NCI-H2107 (cell line): ENCODE measurements at regions not wholly inside any gene's neighbourhood (a gene's known extent, or its start where the extent isn't known, plus 50 kb on each side); places are given as distances from the start of the nearest gene placed in this dataset.

ENCODE experiments used
- DNase-seq: peaks from one replicate; lab custom pipeline; 2025; lab: John Stamatoyannopoulos, UW

DNA sequence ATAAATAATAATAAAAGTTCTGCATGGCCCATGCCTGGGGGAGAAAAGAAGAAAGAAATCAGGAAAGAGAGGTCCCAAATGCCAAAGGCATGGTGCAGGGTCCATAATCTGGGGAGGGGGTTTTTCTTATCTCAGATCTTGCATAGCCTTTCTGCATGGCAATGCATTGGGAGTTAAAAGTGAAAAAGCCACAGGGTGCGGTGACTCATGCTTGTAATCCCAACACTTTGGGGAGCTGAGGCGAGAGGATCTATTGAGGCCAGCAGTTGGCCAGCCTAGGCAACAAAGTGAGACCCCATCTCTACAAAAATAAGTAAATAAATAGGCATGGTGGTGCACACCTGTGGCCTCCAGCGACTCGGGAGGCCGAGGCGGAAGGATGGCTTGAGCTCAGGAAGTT lies 76.8 kb upstream of the GATA2 start:
- DNase-seq = no peak

DNA sequence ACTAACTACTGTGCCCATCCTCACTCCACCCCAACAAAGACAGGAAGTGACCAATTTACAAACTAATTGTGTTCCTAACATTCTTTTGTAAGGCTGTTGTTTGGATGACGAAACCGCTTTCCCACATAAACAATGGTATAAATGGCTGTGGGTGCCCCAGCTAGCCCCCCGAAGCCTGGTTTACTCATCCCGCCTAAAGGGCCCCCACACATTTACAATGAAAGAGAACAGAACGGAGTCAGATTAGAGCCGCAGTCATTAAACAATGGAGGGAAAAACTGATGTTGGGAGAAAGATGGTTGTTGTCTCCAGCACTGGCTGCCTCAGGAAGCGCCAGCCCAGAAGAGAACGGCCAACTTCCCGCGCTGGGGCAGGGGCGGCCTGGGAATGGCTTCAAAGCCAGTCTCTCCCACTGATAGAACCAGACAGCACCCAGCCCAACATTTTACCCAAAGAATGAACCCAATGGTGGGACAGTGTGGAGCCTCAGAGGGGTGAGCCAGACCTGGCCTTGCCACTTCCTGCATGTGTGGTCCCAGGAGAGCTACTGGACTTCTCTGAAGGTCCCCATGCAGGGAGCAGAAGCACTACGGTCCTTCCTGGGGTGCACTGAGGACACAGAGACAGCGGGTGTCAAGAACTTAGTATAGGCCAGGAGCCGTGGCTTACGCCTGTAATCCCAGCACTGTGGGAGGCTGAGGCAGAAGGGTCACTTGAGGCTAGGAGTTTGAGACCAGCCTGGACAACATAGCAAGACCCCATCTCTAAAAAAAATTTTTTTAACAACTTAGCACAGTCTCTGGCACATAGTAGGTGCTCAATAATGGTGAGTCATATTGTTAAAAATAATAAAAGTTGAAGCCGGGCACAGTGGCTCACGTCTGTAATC lies 75.8 kb upstream of the GATA2 start:
- no peak for DNase-seq

DNA sequence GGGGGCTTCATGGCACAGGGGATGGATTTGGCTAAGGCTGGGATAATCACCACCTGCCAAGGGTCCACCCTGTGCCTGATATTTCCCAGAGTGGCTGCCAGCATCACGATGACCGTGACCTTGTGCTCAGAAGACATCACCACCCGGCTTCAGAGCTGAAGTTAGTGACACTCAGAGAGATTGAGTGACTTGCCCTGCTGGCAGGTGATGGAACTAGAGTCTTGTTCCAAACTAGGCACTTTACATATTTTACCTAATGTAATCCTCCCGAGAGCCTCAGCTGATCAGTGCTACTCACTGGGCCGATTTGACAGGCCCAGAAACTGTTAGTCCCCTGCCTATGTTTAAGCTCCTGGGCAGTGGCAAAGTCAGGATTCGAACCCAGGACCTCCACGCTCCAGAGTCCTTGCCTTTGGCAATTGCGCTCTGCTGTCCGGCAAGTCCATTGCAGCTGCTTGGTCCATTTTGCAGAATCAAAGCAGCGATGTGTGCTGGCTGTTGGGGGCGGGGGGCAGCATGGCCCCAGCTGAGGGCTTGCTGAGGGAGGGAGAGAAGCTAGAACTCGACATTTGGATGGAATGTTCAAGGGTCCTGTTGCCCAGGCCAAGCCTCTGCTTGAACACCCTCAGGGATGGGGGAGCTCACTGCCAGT lies 74.8 kb upstream of the GATA2 start:
- no peak for DNase-seq

DNA sequence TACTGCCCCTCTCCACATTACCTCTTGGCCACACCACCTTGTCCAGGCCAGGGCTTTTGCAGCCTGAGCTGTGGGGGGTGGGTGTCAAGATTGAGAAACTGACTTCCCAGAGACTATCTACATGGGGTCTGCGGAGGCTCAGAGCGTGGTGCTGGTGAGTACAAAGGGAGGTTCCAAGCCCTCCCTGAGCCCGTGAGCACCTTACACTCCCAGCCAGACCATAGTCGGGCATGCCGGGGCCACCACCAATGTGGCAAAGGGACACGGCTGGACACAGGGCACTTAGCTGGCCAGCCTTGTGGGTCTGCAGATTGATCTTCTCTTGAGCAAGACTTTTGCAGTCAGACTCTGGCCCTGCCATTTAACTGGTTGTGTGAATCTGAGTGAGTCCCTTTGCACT lies 74.1 kb upstream of the GATA2 start:
- DNase-seq = no peak

DNA sequence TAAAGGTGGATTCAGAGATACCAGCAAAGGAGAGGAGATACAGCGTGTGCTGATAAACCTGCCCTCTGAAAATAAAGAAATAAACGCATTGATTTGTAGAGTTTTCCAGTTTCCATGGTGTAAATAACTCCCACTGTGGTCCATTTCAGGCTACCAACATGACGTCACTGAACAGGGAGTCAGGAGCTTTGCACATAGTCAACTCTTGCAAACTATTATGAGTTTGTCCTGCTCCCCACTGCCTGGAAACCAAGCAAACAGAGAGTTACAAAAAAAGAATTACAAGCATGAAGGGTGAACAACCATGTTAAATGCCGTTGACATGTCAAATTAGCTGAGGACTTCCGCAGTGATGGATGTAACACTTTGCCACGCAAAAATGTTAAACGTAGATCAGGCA lies 70.4 kb upstream of the GATA2 start:
- no peak for DNase-seq

DNA sequence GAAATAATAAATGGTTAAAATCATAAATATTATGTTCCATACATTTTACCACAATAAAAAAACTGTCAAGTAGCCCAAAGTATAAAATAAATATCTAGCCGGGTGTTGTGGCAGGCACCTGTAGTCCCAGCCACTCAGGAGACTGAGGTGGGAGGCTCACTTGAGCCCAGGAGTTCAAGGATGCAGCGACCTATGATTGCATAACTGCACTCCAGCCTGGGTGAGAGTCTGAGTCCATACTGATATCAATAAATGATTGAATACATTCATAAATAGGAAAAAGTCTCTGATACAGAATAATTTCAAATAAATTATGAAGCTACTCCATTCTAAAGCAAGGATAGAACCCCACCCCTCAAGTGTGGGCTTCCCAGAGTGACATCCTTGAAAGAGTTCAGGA lies 68.5 kb upstream of the GATA2 start:
- no peak for DNase-seq

DNA sequence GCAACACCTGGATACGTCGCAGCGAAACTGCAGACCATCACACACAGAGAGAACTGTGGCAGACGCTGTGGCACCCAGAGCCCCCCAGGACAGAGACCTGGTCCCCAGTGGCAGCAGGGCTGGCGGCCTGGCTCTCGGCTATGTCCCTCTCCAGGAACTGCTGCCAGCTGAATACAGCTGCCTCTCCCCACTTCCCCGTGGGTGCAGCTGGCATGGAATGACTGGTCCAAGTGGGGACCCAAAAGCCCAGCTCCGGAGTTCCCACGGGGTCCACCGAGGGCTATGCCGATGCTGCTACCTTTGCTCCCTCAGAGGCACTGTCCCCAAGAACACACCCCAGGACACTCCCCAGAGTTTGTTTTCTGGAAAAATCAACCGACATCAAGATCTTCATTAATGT lies 67.8 kb upstream of the GATA2 start:
- DNase-seq = no peak

DNA sequence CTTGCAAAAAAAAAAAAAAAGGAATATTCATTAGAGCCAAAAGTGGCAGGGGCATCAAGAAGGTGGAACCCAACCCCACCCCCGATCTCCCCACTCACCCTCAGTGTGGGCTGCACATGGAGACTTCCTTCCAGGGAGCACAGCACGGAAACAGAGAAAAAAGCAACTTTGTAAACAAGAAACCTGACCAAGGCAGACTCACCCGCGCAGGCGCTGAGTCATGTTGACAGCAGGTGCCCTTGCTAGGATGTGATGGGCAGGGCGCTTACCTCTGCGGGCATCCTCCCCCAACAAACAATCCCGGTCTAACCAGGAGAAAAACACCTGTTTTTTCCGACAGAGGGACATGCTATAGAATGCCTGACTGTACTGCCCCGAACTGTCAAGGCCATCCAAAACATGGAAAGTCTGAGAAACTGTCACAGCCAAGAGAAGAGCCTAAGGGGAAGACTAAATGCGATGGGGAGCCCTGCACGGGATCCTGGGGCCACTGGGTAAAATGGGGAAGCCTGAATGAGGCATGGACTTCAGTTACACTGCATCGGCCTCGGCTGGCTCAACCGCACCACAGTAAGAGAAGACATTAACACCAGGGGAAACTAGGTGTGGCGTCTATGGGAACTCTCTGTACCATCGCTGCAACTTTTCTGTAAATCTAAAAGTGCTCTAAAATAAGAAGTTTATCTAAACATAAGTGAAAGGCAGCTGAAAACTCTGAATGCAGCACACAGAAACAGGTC lies 66.7 kb upstream of the GATA2 start:
- DNase-seq = peak; percentile 42

DNA sequence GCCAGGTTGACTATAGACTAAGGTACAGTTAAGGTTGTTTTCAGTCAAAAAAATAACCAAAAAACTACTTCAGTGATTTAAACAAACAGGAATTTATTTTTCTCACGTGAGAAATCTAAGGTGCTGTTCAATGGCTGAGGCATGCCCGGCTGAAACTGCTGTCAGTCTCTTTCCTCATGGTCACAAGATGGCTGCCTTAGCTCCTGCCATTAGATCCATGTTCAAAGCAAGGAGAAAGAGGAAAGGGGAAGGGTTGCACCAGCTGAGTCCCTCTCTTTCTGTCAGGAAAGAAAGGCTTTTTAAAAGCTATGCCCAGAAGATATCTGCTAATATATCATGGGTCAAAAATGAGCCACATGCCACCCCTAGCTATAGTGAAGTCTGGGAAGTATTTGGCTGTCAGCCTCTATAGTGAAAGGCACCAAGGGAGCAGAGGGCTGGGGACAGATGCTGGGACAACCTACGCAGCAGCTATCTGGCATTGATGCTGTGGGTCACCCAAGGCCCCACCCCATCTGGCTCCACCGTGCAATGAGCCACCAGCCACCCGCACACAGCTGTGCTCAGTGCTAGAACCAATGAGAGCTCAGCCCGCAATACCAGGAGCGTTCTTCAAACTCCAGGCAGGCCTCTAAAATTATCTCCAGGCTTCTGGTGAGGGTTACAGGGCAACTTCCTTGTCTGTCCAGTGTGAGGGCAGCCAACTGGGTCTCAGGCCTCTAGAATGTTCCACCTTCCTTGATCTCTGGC lies 64.7 kb upstream of the GATA2 start:
- no peak for DNase-seq

DNA sequence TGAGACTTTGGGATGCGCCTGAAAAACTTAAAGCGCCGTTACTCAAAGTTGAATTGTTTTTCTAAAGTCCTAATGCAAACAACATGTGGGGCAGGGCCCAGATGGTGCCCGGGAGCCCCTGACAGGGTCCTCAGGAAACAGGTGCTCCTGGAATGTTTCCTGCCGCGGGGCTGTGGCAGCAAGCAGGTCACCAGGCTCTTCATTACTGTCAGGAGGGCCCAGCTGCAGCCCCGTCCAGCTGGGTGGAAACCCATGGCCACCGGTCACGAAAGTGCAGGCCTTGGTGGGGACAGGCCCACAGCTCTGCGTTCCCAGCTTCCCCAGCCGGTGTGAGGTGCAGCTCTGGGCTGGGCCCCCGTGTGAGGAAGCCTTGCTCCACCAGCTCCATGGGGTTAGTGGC lies 63.9 kb upstream of the GATA2 start:
- no peak for DNase-seq

DNA sequence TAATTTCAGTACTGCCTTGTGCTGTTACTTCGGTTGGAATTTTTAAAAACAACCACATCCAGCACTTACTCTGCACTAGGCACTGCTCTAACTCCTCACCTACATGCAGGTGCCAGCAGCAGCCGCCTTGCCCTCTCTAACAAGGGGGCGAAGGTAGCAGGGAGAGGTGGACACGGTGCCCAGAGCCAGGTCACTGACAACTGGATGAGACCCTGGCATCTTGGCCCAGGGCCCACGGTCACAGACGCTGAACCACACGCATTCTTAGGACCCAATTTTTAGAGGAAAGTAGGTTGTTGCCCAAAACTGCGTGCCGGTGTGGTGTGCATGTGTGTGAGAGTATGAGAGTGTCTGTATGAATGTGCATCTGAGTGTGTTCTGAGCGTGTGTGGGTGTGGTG lies 63.4 kb upstream of the GATA2 start:
- DNase-seq = no peak

DNA sequence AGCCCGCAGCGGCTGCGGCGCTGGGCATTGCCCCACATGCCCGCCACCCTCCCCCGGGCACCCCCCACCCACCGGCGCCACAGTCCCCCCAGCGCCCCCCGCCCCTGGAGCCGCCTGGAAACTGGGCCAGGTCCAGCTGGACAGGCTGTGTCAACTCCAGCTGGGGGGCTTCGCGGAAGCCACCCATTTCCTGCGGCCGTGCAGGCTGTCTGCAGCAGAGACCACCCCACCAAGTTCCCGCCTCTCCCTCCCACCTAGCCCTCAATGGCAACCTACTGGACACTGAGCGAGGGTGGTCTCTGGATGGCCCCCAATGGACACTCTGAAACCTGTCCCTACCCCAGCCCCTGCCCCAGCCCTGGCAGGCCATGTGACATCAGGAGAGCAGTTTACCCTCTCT lies 62.8 kb upstream of the GATA2 start:
- DNase-seq = no peak

DNA sequence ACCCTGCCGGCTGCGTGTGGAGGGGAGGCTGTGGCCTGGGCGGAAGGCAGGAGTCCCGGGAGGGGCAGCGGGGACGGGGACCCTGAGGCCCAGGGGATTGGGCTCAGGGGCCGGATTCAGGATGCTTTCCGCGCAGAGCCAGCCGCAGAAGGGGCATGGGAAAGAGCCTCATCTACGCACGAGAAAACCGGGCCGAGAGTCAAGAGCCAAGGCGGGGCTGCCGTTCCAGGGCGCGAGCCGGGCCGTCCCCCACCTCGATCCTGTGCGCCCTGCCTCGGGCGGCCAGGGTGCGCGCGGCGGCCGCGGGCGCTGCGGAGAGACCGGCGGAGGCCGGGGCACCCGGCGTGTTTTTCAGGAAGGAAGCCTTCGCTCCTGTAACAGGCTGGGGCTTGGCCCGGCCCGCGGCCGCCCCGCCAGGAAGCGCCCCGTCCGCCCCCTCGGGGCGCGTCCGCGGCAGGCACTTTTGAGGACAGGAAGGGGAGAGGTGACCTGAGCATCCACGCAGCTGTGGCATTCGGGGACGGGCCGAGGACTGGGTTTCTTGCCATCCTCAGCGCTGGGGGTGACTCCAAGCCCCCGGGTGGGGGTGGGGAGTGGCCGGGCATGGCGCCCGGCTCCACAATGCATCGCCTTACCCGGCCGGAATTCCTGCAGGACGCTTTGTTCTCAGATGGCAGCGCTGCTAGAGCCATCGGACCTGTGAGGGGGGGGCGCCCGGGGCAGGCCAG lies 62.3 kb upstream of the GATA2 start:
- DNase-seq = no peak

DNA sequence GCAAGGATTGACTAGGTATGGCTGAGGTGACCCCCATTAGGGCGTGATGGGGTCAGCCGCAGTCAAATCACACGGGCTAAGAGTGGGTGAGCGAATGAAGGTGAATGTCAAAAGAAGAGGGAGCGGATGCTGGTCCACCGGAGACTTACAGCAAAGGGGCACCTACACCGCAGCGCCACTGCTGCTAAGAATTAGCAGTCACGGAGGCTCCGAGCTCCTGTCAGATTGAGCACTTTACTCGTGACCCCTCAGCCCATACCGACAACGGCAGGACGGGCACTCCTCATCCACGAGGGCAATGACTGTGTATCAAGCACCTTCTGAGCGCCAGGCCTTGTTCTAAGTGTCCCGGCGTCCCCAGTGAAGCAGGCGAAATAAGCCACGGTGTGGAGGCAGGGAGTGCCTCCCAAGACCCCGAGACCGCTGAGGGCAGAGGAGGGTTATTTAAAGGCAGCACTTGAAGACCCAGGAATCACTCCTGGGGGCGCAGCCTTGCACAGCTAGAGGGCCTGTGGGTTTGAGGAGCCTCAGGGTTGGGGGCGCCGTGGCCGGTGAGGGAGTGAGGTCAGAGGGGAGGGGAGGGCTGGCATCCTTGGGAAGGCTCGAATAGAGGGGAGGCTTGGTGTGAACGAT lies 61.6 kb upstream of the GATA2 start:
- DNase-seq = no peak

DNA sequence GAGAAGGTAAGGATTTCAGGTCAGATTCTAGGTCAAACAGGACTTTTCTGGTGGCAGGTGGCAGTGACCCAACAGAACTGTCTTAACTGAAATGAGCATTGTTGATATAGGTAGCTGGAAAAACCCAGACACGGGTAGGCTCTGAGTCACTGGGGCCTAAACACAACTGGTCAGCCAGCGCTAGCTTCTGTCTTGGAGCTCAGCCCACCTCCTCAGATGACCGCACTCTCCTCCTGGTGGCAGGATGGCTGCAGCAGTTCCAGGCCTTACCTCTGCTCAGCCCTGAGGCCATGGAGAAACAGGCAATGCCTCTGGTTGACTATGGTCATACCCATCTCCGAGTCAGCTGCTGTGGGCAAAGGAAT lies 61.1 kb upstream of the GATA2 start:
- no peak for DNase-seq

DNA sequence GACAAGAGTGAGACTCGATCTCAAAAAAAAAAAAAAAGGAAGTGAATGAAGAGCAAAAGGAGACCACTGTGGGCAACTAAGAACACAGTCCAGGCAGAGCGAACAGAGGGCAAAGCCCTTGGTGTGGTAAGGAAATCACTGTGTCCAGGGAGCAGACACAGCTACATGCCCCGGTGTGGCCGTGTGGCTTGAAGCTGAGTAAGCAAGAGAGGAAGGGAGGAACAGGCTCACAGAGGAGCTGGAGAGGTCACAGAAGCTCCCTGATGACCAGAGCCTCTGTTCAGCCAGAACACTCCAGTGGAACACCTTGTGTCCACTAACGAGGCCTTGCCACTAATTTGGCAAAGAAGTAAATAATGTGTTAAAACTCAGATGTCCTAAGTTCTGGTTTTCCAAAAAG lies 60.6 kb upstream of the GATA2 start:
- no peak for DNase-seq

DNA sequence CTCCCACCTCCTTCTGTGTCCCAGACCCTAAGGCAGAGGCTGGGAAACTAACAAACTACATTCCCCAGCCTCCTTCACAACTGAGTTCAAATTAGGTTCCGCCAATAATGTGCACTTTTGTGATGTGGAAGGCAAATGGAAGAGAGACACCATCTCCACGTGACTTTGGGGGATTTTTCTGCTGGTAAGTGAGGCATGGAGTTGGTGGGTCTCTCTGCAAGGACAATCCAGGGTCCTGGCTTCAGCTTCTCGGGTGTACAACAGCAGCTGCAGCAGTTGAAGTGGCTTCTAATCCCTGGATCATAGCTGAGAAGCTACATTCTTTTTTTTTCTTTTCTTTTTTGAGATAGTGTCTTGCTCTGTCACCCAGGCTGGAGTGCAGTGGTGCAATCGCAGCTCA lies 58.9 kb upstream of the GATA2 start:
- no peak for DNase-seq

DNA sequence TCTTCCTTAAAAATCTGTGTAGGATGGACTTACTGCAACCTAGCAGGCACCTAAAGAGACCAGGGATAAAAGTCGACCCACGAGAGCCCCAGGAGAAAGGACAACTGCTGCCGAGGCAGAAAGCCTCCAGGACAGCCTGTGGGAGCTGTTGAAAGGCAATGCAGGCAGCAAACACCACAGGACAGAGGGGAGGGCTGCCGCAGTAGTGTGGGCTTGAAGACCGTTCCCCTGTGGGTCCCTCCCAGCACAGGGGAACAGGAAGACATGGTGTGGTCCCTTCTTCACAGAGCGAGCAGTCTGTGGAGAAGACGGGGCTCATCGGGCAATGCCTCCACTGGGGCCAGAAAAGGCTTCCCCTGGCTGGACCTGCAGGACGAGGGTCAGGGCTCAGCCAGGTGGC lies 58.5 kb upstream of the GATA2 start:
- no peak for DNase-seq

DNA sequence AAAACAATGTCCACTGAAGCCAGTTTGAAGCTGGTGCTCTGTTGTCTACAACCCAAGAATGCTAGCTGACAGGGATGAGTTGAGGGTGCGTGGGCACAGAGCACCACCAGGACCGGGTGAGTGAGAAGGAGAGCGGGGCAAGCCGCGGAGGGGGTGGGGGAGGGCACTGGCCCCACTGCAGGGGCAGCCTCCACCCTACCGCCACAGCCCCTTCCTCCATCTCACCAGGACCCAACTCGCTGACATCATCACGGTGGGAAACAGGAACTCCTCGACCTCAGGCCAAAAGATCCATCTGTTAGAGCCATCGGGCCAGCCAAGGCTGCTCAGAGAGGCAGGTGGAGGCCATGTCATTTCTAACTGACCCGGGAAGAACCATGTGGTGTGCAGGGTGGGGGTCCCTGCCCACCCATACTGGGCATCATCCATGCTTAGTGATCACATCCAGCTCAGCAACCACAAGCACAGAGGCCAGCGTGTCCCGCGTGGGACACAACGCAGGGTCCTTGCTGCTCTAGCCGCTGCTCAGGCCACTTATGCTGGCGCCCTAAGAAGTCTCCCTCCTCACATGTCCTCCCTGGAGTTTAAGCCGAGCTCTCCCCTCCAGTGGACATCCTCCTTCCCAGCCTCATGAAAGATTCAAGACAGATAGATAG lies 57.6 kb upstream of the GATA2 start:
- DNase-seq = no peak

DNA sequence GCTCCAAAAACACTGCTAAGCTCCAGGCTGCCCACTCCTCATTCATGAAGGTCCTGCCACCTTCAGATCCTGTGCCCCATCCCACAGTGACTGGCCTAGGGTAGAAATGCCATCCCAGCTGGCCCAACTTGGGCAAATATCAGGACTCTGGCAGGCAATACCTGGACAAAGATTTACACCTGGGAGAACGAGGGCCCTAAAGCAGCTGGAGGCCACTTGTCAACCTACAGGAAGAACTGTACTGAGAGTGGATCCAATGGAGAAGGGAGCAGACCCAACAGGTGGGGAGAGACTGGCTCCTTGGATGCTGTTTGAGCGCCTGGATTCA lies 57.1 kb upstream of the GATA2 start:
- DNase-seq = no peak
